GM12864 (cell line): ENCODE measurements at regions not wholly inside any gene's neighbourhood (a gene's known extent, or its start where the extent isn't known, plus 50 kb on each side); places are given as distances from the start of the nearest gene placed in this dataset.

ENCODE experiments used
- DNase-seq: peaks from one replicate; pipeline ENCODE4 v3.0.0-alpha.2; 2011; ENCODE audit warnings: low read depth
- H3K4me3 ChIP-seq: 2 replicates; pipeline ENCODE4 v1.5.1; 2011; ENCODE audit warnings: mild to moderate bottlenecking, low read depth, low read length, control low read depth
- CTCF ChIP-seq: IDR thresholded peaks from 2 replicates; pipeline ENCODE4 v1.5.1; 2011; ENCODE audit warnings: low read depth, mild to moderate bottlenecking, moderate library complexity, low read length, control low read depth, inconsistent platforms; ENCODE audit errors: missing control alignments

- no peak overlapping the region for H3K4me3 ChIP-seq
- DNase-seq: no peak
- no peak for TF ChIP-seq CTCF
Observed at GRCh38 chr13:111475488-111475887, 155.0 kb downstream of the TEX29 start.

GRCh38 chr13:111476197-111476596, 155.8 kb downstream of the TEX29 start:
- TF ChIP-seq CTCF: no peak
- H3K4me3 ChIP-seq: no peak overlapping the region
- no peak for DNase-seq

GRCh38 chr13:111479412-111479811, 159.0 kb downstream of the TEX29 start:
- TF ChIP-seq CTCF: no peak
- H3K4me3 ChIP-seq: no peak overlapping the region
- no peak for DNase-seq

GRCh38 chr13:111480503-111480902, 160.1 kb downstream of the TEX29 start:
- no peak for DNase-seq
- no peak overlapping the region for H3K4me3 ChIP-seq
- no peak for TF ChIP-seq CTCF

- no peak for DNase-seq
- no peak for TF ChIP-seq CTCF
- no peak overlapping the region for H3K4me3 ChIP-seq
Observed at GRCh38 chr13:111480976-111481375, 160.5 kb downstream of the TEX29 start.

- TF ChIP-seq CTCF: no peak
- no peak overlapping the region for H3K4me3 ChIP-seq
Observed at GRCh38 chr13:111482126-111482525, 161.7 kb downstream of the TEX29 start.

GRCh38 chr13:111482806-111483620, 162.6 kb downstream of the TEX29 start:
- no peak overlapping the region for H3K4me3 ChIP-seq
- no peak for TF ChIP-seq CTCF
- no peak for DNase-seq

More at GRCh38 chr13:111482126-111482525, 161.7 kb downstream of the TEX29 start:
- no peak for DNase-seq
